WTC11 (cell line): ENCODE measurements at regions not wholly inside any gene's neighbourhood (a gene's known extent, or its start where the extent isn't known, plus 50 kb on each side); places are given as distances from the start of the nearest gene placed in this dataset.

Experiments used
- ATAC-seq: fragments of 200-7000 bp; cut with Tn5 transposase; 2 replicates; pipeline ENCODE4 v1.10.0; 2021; ENCODE audit warnings: mild to moderate bottlenecking, moderate library complexity
- CTCF ChIA-PET: fragments of 300-600 bp; sonication (Branson Sonifier 250); formaldehyde crosslinking; loops from one replicate; lab custom pipeline; 2021; ENCODE audit warnings: antibody characterized with exemption; lab: Charles Lee
- POLR2A ChIA-PET: fragments of 350-600 bp; sonication (Branson Sonifier 250); formaldehyde crosslinking; loops from one replicate; lab custom pipeline; 2021; ENCODE audit warnings: antibody characterized with exemption; lab: Charles Lee
- DNase-seq: peaks from one replicate; pipeline ENCODE4 v3.0.0; 2021; ENCODE audit warnings: low spot score
- H3K27ac Mint-ChIP-seq: 2 replicates; pipeline ENCODE4 v1.8.0; 2021; ENCODE audit warnings: mixed read lengths
- H3K27me3 Mint-ChIP-seq: 2 replicates; pipeline ENCODE4 v1.8.0; 2021; ENCODE audit warnings: low read depth, mild to moderate bottlenecking, moderate library complexity, mixed read lengths
- H3K36me3 Mint-ChIP-seq: 2 replicates; pipeline ENCODE4 v1.8.0; 2021; ENCODE audit warnings: mixed read lengths
- H3K4me1 Mint-ChIP-seq: 2 replicates; pipeline ENCODE4 v1.8.0; 2022; ENCODE audit warnings: mixed read lengths
- H3K4me3 Mint-ChIP-seq: 2 replicates; pipeline ENCODE4 v1.8.0; 2021; ENCODE audit warnings: mild to moderate bottlenecking, moderate library complexity, mixed read lengths
- H3K9me3 Mint-ChIP-seq: 2 replicates; pipeline ENCODE4 v1.8.0; 2021; ENCODE audit warnings: mixed read lengths
- ATF1 ChIP-seq: sonication (generic); formaldehyde crosslinking; IDR thresholded peaks from 2 replicates; pipeline ENCODE4 v1.8.1; 2023; ENCODE audit warnings: mild to moderate bottlenecking, moderate library complexity, missing genetic modification reagents
- ATF3 ChIP-seq: sonication (generic); formaldehyde crosslinking; conservative IDR thresholded peaks from 2 replicates; pipeline ENCODE4 v1.8.1; 2022; ENCODE audit warnings: mild to moderate bottlenecking, missing genetic modification reagents
- ATF6 ChIP-seq: sonication (generic); formaldehyde crosslinking; IDR thresholded peaks from 2 replicates; pipeline ENCODE4 v1.8.1; 2023; ENCODE audit warnings: mild to moderate bottlenecking, missing genetic modification reagents
- E2F4 ChIP-seq: sonication (generic); formaldehyde crosslinking; IDR thresholded peaks from 2 replicates; pipeline ENCODE4 v1.8.1; 2022; ENCODE audit warnings: low read depth, mild to moderate bottlenecking, moderate library complexity, missing genetic modification reagents, borderline replicate concordance
- GABPB1 ChIP-seq: sonication (generic); formaldehyde crosslinking; IDR thresholded peaks from 2 replicates; pipeline ENCODE4 v1.8.1; 2023; ENCODE audit warnings: mild to moderate bottlenecking, missing genetic modification reagents
- HMGA2 ChIP-seq: fragments of 250-450 bp; sonication (Bioruptor Pico); IDR thresholded peaks from 2 replicates; pipeline ENCODE4 v1.4.0; 2021; ENCODE audit warnings: mild to moderate bottlenecking, moderate library complexity
- IRF1 ChIP-seq: sonication (generic); formaldehyde crosslinking; IDR thresholded peaks from 2 replicates; pipeline ENCODE4 v1.8.0; 2023; ENCODE audit warnings: missing genetic modification reagents
- MYBL2 ChIP-seq: sonication (generic); formaldehyde crosslinking; IDR thresholded peaks from 2 replicates; pipeline ENCODE4 v1.8.1; 2023; ENCODE audit warnings: mild to moderate bottlenecking, moderate library complexity, missing genetic modification reagents
- NFE2L1 ChIP-seq: sonication (generic); formaldehyde crosslinking; IDR thresholded peaks from 2 replicates; pipeline ENCODE4 v1.8.1; 2023; ENCODE audit warnings: missing genetic modification reagents
- NFYB ChIP-seq: sonication (generic); formaldehyde crosslinking; conservative IDR thresholded peaks from 2 replicates; pipeline ENCODE4 v1.8.0; 2022; ENCODE audit warnings: low read depth, missing genetic modification reagents
- NR3C1 ChIP-seq: sonication (generic); formaldehyde crosslinking; conservative IDR thresholded peaks from 2 replicates; pipeline ENCODE4 v1.8.1; 2023; ENCODE audit warnings: low read depth, mild to moderate bottlenecking, missing genetic modification reagents
- PRRX2 ChIP-seq: fragments of 250-450 bp; sonication (Bioruptor Pico); IDR thresholded peaks from 2 replicates; pipeline ENCODE4 v1.8.0; 2021; ENCODE audit warnings: mild to moderate bottlenecking
- SMAD3 ChIP-seq: sonication (generic); formaldehyde crosslinking; IDR thresholded peaks from 2 replicates; pipeline ENCODE4 v1.8.0; 2022; ENCODE audit warnings: missing genetic modification reagents, mild to moderate bottlenecking, borderline replicate concordance
- SOX15 ChIP-seq: fragments of 250-450 bp; sonication (Bioruptor Pico); IDR thresholded peaks from 2 replicates; pipeline ENCODE4 v1.9.0; 2021; ENCODE audit warnings: mild to moderate bottlenecking
- SP1 ChIP-seq: sonication (generic); formaldehyde crosslinking; conservative IDR thresholded peaks from 2 replicates; pipeline ENCODE4 v1.8.1; 2022; ENCODE audit warnings: missing genetic modification reagents
- STAT6 ChIP-seq: sonication (generic); formaldehyde crosslinking; conservative IDR thresholded peaks from 2 replicates; pipeline ENCODE4 v1.8.1; 2023; ENCODE audit warnings: mild to moderate bottlenecking, low read depth, missing genetic modification reagents, moderate library complexity
- TCF7 ChIP-seq: sonication (generic); formaldehyde crosslinking; IDR thresholded peaks from 2 replicates; pipeline ENCODE4 v1.8.0; 2022; ENCODE audit warnings: mild to moderate bottlenecking, low read depth, missing genetic modification reagents, moderate library complexity
- ZBTB43 ChIP-seq: sonication (generic); formaldehyde crosslinking; IDR thresholded peaks from 2 replicates; pipeline ENCODE4 v1.8.1; 2023; ENCODE audit warnings: mild to moderate bottlenecking, missing genetic modification reagents
- ZMAT4 ChIP-seq: fragments of 250-450 bp; sonication (Bioruptor Pico); IDR thresholded peaks from 2 replicates; pipeline ENCODE4 v1.9.0; 2021; ENCODE audit warnings: mild to moderate bottlenecking
- ZNF121 ChIP-seq: sonication (generic); formaldehyde crosslinking; IDR thresholded peaks from 2 replicates; pipeline ENCODE4 v1.8.0; 2023; ENCODE audit warnings: missing genetic modification reagents
- ZNF232 ChIP-seq: sonication (generic); formaldehyde crosslinking; IDR thresholded peaks from 2 replicates; pipeline ENCODE4 v1.8.0; 2022; ENCODE audit warnings: mild to moderate bottlenecking, missing genetic modification reagents
- ZNF263 ChIP-seq: sonication (generic); formaldehyde crosslinking; IDR thresholded peaks from 2 replicates; pipeline ENCODE4 v1.8.1; 2022; ENCODE audit warnings: low read depth, mild to moderate bottlenecking, moderate library complexity, missing genetic modification reagents
- ZNF396 ChIP-seq: fragments of 250-450 bp; sonication (Bioruptor Pico); IDR thresholded peaks from 2 replicates; pipeline ENCODE4 v1.8.0; 2021; ENCODE audit warnings: mild to moderate bottlenecking, moderate library complexity, borderline replicate concordance
- ZNF671 ChIP-seq: fragments of 250-450 bp; sonication (Bioruptor Pico); IDR thresholded peaks from 2 replicates; pipeline ENCODE4 v1.8.0; 2021; ENCODE audit warnings: mild to moderate bottlenecking

GRCh38 chr4:119743644-119744043 lies 115.0 kb upstream of the PDE5A start:
- ChIA-PET POLR2A (no interaction called here), CTCF (no interaction called here)
- H3K27me3 Mint-ChIP-seq, result no peaks in the 10 kb centered on the region
- H3K27ac Mint-ChIP-seq, result no peak overlapping the region
- H3K36me3 Mint-ChIP-seq, result no peaks in the 10 kb centered on the region
- no peaks in the 10 kb centered on the region for H3K9me3 Mint-ChIP-seq
- H3K4me1 Mint-ChIP-seq, result no peaks in the 10 kb centered on the region
- no peak for TF ChIP-seq SMAD3
- TF ChIP-seq GABPB1, result no peak
- no peak for TF ChIP-seq STAT6 (CRISPR knock-in tag)
- no peak for TF ChIP-seq NR3C1
- TF ChIP-seq SOX15 (CRISPR knock-in tag), result no peak
- TF ChIP-seq ZMAT4 (CRISPR knock-in tag), result no peak
- TF ChIP-seq ZNF396, result no peak
- TF ChIP-seq NFE2L1, result no peak
- TF ChIP-seq ZBTB43, result no peak
- no peak for TF ChIP-seq TCF7 (CRISPR knock-in tag)
- TF ChIP-seq ZNF232 (CRISPR knock-in tag), result no peak
- TF ChIP-seq HMGA2, result no peak
- TF ChIP-seq ZNF263, result no peak
- no peak for TF ChIP-seq ATF6 (CRISPR knock-in tag)
- TF ChIP-seq MYBL2, result no peak
- TF ChIP-seq ZNF121 (CRISPR knock-in tag), result no peak
- TF ChIP-seq ATF3, result no peak
- no peak for TF ChIP-seq ATF1 (CRISPR knock-in tag)
- TF ChIP-seq E2F4 (CRISPR knock-in tag), result no peak
- no peak for ATAC-seq
- H3K4me3 Mint-ChIP-seq, result no peak overlapping the region
- no peak for DNase-seq

- TF ChIP-seq NFYB (CRISPR knock-in tag) (no peak), IRF1 (CRISPR knock-in tag) (no peak), PRRX2 (CRISPR knock-in tag) (no peak), ZNF671 (CRISPR knock-in tag) (no peak), ZMAT4 (CRISPR knock-in tag) (no peak), SP1 (CRISPR knock-in tag) (no peak)
- TF ChIP-seq, all 79 proteins: peak for 0
- peaks cover 5% of the 10 kb centered on the region for H3K4me1 Mint-ChIP-seq
- POLR2A ChIA-PET, result no interaction called here
- no peaks in the 10 kb centered on the region for H3K27me3 Mint-ChIP-seq
- no peak for ATAC-seq
- no peak overlapping the region for H3K4me3 Mint-ChIP-seq
- CTCF ChIA-PET, result no interaction called here
- no peaks in the 10 kb centered on the region for H3K9me3 Mint-ChIP-seq
- no peak for DNase-seq
- no peaks in the 10 kb centered on the region for H3K36me3 Mint-ChIP-seq
- H3K27ac Mint-ChIP-seq, result no peak overlapping the region
Measured at GRCh38 chr4:119739796-119740195, 111.2 kb upstream of the PDE5A start.
